H1 (cell line): ENCODE measurements at regions not wholly inside any gene's neighbourhood (a gene's known extent, or its start where the extent isn't known, plus 50 kb on each side); places are given as distances from the start of the nearest gene placed in this dataset.

Experiments used
- TAF1 ChIP-seq: IDR thresholded peaks from 2 replicates; pipeline ENCODE4 v1.6.1; 2011; ENCODE audit warnings: mild to moderate bottlenecking, low read depth, low read length

GRCh38 chr2:5285872-5286769 lies 406.1 kb upstream of the SOX11 start (continued):
- no peak for TF ChIP-seq TAF1
